Fibroblast of mammary gland (primary cell): ENCODE measurements at regions not wholly inside any gene's neighbourhood (a gene's known extent, or its start where the extent isn't known, plus 50 kb on each side); places are given as distances from the start of the nearest gene placed in this dataset.

Experiments
- DNase-seq: peaks from one replicate; pipeline ENCODE4 v3.0.0-alpha.2; 2010; ENCODE audit warnings: low read depth
- H3K4me3 ChIP-seq: 2 replicates; pipeline ENCODE4 v1.5.1; 2011; ENCODE audit warnings: low read depth, mild to moderate bottlenecking, low read length, moderate library complexity; ENCODE audit not compliant: control insufficient read depth
- TF ChIP-seq, protein P1 (sequence below): conservative IDR thresholded peaks from 2 replicates; pipeline ENCODE4 v1.5.1; 2011; ENCODE audit warnings: low read depth, low read length, inconsistent platforms; ENCODE audit not compliant: control insufficient read depth, insufficient read depth

GRCh38 chr10:4632757-4633156, 193.2 kb upstream of the AKR1E2 start:
- no peak overlapping the region for H3K4me3 ChIP-seq
- TF ChIP-seq, protein P1, sequence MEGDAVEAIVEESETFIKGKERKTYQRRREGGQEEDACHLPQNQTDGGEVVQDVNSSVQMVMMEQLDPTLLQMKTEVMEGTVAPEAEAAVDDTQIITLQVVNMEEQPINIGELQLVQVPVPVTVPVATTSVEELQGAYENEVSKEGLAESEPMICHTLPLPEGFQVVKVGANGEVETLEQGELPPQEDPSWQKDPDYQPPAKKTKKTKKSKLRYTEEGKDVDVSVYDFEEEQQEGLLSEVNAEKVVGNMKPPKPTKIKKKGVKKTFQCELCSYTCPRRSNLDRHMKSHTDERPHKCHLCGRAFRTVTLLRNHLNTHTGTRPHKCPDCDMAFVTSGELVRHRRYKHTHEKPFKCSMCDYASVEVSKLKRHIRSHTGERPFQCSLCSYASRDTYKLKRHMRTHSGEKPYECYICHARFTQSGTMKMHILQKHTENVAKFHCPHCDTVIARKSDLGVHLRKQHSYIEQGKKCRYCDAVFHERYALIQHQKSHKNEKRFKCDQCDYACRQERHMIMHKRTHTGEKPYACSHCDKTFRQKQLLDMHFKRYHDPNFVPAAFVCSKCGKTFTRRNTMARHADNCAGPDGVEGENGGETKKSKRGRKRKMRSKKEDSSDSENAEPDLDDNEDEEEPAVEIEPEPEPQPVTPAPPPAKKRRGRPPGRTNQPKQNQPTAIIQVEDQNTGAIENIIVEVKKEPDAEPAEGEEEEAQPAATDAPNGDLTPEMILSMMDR: no peak
- no peak for DNase-seq

DNA sequence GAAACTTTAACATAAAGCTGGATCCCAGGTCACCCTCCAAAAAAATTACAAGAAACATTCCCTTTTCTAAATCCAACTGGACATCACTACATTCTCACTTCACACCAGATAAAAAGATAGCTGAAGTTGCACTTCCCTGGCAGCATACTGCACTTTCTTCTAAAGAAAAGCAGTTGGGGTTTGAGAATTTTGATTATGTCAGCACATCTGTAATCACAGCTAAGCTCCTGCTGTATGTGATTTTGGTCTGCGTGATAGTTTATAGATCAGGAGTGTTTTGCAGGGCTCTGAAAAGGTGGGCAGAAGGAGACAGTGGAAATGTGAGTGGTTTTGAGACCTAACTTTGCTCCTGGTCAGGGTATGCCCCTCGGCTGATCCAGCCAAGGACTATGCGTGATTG, 199.1 kb upstream of the AKR1E2 start:
- TF ChIP-seq, protein P1: no peak
- no peak overlapping the region for H3K4me3 ChIP-seq
- DNase-seq: no peak

- peak; percentile 26 for DNase-seq
Measured at GRCh38 chr10:4623757-4624420, 202.1 kb upstream of the AKR1E2 start.

GRCh38 chr10:4623200-4623599, 202.8 kb upstream of the AKR1E2 start:
- DNase-seq: no peak
- no peak overlapping the region for H3K4me3 ChIP-seq
- TF ChIP-seq, protein P1: no peak

More at GRCh38 chr10:4623757-4624420, 202.1 kb upstream of the AKR1E2 start:
- TF ChIP-seq, protein P1: no peak
- H3K4me3 ChIP-seq: no peak overlapping the region

DNA sequence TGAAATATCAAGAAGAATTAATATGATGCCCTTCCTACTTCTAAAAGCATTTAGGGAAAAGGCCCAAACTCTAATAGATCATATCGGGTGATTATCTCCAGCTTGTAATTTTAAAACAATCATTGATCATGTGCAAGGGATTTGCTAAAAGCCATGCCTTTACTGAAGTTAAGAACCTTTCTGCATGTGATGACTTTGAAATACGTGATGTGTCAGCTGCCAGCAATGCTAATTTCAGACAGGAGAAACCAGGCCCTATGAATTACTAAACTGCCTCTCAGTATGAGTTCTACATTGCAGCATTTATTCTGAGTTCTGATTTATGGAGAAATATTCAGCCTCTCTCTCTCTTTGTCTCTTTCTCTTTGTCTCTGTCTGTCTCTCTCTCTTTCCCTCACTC, 203.6 kb upstream of the AKR1E2 start:
- TF ChIP-seq, protein P1: no peak
- no peak for DNase-seq
- no peak overlapping the region for H3K4me3 ChIP-seq

DNA sequence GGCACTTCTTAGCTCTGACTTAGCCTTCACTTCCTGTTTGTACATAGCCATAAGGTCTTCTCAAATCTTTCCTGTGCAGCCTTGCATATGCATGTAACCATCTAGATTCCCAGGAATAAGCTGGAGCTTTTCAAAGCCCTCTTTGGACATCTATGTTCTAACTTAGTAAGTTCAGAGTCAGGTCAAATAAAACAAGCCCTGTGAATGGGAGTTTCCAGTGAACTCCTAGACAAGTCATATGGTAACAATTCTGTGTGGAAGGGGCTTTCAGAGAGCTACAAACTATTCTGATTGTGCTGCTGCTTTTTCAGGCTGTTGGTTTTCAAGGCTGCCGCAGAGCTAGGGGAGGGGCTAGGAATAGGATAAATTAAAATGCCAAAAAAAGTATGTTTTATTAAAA, 208.4 kb upstream of the AKR1E2 start:
- H3K4me3 ChIP-seq: no peak overlapping the region
- TF ChIP-seq, protein P1: no peak
- DNase-seq: no peak

DNA sequence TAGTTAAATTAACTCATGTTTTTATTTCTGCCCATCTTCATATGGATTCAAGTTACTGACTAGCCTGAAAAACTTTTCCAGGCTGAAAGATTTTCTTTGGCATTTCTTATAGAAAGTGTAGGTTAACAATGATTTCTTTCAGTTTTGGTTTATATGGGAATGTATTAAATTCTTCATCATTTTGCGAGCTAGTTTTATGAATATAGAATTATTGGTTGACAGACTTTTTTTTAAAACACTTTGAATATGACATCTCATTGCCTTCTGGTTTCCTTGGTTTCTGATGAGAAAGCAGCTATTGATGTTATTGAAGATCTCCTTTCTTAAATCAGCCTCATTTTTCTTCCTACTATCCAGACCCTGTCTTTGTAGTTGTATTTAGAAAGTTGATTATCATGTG, 211.0 kb upstream of the AKR1E2 start:
- H3K4me3 ChIP-seq: no peak overlapping the region
- TF ChIP-seq, protein P1: no peak

More for the DNA sequence above, 211.0 kb upstream of the AKR1E2 start:
- DNase-seq: no peak
